ENCODE measurements at regions not wholly inside any gene's neighbourhood (a gene's known extent, or its start where the extent isn't known, plus 50 kb on each side); places are given as distances from the start of the nearest gene placed in this dataset.

- H3K4me2 ChIP-seq (replicated peaks; ENCODE audit: low read depth, low read length, poor library complexity, severe bottlenecking): no peak overlapping the region
- no peak for TF ChIP-seq EZH2 (IDR thresholded peaks at IDR 0.05; ENCODE audit: borderline replicate concordance, insufficient read depth, low read depth, low read length, poor library complexity, severe bottlenecking)
- TF ChIP-seq CTCF (IDR thresholded peaks at IDR 0.05): no peak
- H3K79me2 ChIP-seq (ENCODE audit: control insufficient read depth, insufficient read depth, low read length): no peaks in the 10 kb centered on the region
- no peaks in the 10 kb centered on the region for H3K36me3 ChIP-seq (replicated peaks in 1 of 2; ENCODE audit: control extremely low read depth in 1 of 2, control insufficient read depth in 1 of 2, extremely low read depth in 1 of 2, insufficient read depth in 2 of 2, low read length in 1 of 2)
- DNase-seq: no peak
- H4K20me1 ChIP-seq (ENCODE audit: control insufficient read depth, insufficient read depth, low read length, poor library complexity, severe bottlenecking): no peaks in the 10 kb centered on the region
- intact Hi-C loops (cut with micrococcal nuclease): no loop called here
- peaks cover 0 to 15% of the 10 kb centered on the region in 2 donors for H3K4me1 ChIP-seq (ENCODE audit: control insufficient read depth in 2 of 2, insufficient read depth in 2 of 2, low read length in 2 of 2)
- peaks cover 0 to 14% (median 9%) of the 10 kb centered on the region in 4 experiments for H3K27me3 ChIP-seq (replicated peaks in 1 of 4; ENCODE audit: control extremely low read depth in 1 of 4, control insufficient read depth in 3 of 4, insufficient read depth in 4 of 4, low read length in 3 of 4)
- no peak overlapping the region for H3K4me3 ChIP-seq (ENCODE audit: control extremely low read depth in 1 of 5, extremely low read depth in 1 of 5, insufficient read depth in 1 of 5, low read depth in 2 of 5, low read length in 4 of 5)
- H3K27ac Mint-ChIP-seq: no peak overlapping the region
- 93% methylated on average over 4 of the region's 4 CpGs for WGBS (ENCODE audit: insufficient coverage)
- H2AFZ ChIP-seq (ENCODE audit: insufficient read depth, low read depth, low read length, poor library complexity, severe bottlenecking): no peak overlapping the region
- H3K9ac ChIP-seq (ENCODE audit: low read length): no peak overlapping the region
- H3K27ac ChIP-seq (ENCODE audit: low read length in 2 of 2): no peak overlapping the region
- peaks cover 0 to 25% (median 4%) of the 10 kb centered on the region in 3 donors for H3K9me3 ChIP-seq (ENCODE audit: control extremely low read depth in 1 of 3, control insufficient read depth in 2 of 3, insufficient read depth in 1 of 3, low read length in 2 of 3)
- CTCF ChIA-PET: no interaction called here
- POLR2A ChIA-PET: no interaction called here
- ATAC-seq (ENCODE audit: low read depth): no peak
- H3K27me3 Mint-ChIP-seq: peaks cover 20% of the 10 kb centered on the region
- no peaks in the 10 kb centered on the region for H3K4me1 Mint-ChIP-seq
- peaks cover 5% of the 10 kb centered on the region for H3K9me3 Mint-ChIP-seq (ENCODE audit: insufficient read depth)
- H3K4me3 Mint-ChIP-seq: no peak overlapping the region
These were observed 753.7 kb upstream of the SORCS1 start for GRCh38 chr10:107918171-107918570.

GRCh38 chr10:107915215-107915610 lies 750.7 kb upstream of the SORCS1 start:
- peak; percentile 28 for DNase-seq
- TF ChIP-seq CTCF (IDR thresholded peaks at IDR 0.05) (no peak), EZH2 (IDR thresholded peaks at IDR 0.05; ENCODE audit: borderline replicate concordance, insufficient read depth, low read depth, low read length, poor library complexity, severe bottlenecking) (no peak)
- H3K9ac ChIP-seq (ENCODE audit: low read length): no peak overlapping the region
- POLR2A ChIA-PET: no interaction called here
- H3K27ac ChIP-seq (ENCODE audit: low read length in 2 of 2): no peak overlapping the region
- peaks cover 0 to 16% (median 4%) of the 10 kb centered on the region in 3 donors for H3K9me3 ChIP-seq (ENCODE audit: control extremely low read depth in 1 of 3, control insufficient read depth in 2 of 3, insufficient read depth in 1 of 3, low read length in 2 of 3)
- Mint-ChIP-seq H3K4me1 (no peaks in the 10 kb centered on the region), H3K9me3 (ENCODE audit: insufficient read depth) (peaks cover 5% of the 10 kb centered on the region), H3K27ac (no peak overlapping the region), H3K27me3 (peaks cover 20% of the 10 kb centered on the region), H3K4me3 (no peak overlapping the region)
- CTCF ChIA-PET: no interaction called here
- WGBS (ENCODE audit: insufficient coverage): 14% methylated on average over 7 of the region's 8 CpGs
- ATAC-seq (ENCODE audit: low read depth): no peak
- H4K20me1 ChIP-seq (ENCODE audit: control insufficient read depth, insufficient read depth, low read length, poor library complexity, severe bottlenecking): no peaks in the 10 kb centered on the region
- peaks cover 0 to 15% of the 10 kb centered on the region in 2 donors for H3K4me1 ChIP-seq (ENCODE audit: control insufficient read depth in 2 of 2, insufficient read depth in 2 of 2, low read length in 2 of 2)
- intact Hi-C loops (cut with micrococcal nuclease): no loop called here
- H3K36me3 ChIP-seq (replicated peaks in 1 of 2; ENCODE audit: control extremely low read depth in 1 of 2, control insufficient read depth in 1 of 2, extremely low read depth in 1 of 2, insufficient read depth in 2 of 2, low read length in 1 of 2): no peaks in the 10 kb centered on the region
- peak overlapping the region; percentile 49 for H3K4me2 ChIP-seq (replicated peaks; ENCODE audit: low read depth, low read length, poor library complexity, severe bottlenecking)
- H2AFZ ChIP-seq (ENCODE audit: insufficient read depth, low read depth, low read length, poor library complexity, severe bottlenecking): peak overlapping the region; percentile 38
- H3K4me3 ChIP-seq (ENCODE audit: control extremely low read depth in 1 of 5, extremely low read depth in 1 of 5, insufficient read depth in 1 of 5, low read depth in 2 of 5, low read length in 4 of 5): peak overlapping the region in 2 of 5 experiments; percentile 32 to 34
- H3K27me3 ChIP-seq (replicated peaks in 1 of 4; ENCODE audit: control extremely low read depth in 1 of 4, control insufficient read depth in 3 of 4, insufficient read depth in 4 of 4, low read length in 3 of 4): peaks cover 0 to 14% (median 9%) of the 10 kb centered on the region in 4 experiments
- no peaks in the 10 kb centered on the region for H3K79me2 ChIP-seq (ENCODE audit: control insufficient read depth, insufficient read depth, low read length)

Measured in B cell (primary cell).